Esophagus muscularis mucosa (tissue), 4 donors: ENCODE measurements at regions not wholly inside any gene's neighbourhood (a gene's known extent, or its start where the extent isn't known, plus 50 kb on each side); places are given as distances from the start of the nearest gene placed in this dataset.

Experiments used
- EP300 ChIP-seq: sonication (generic); formaldehyde crosslinking; IDR thresholded peaks from one replicate; pipeline ENCODE4 v1.6.1; 2017; ENCODE audit warnings: antibody characterized with exemption
- POLR2A ChIP-seq: fragments of 450-650 bp; IDR thresholded peaks from one replicate; pipeline ENCODE4 v1.6.1; 2017; ENCODE audit warnings: antibody characterized with exemption, moderate library complexity, mild to moderate bottlenecking, low read depth
- POLR2AphosphoS5 ChIP-seq, 2 donors: sonication (generic); formaldehyde crosslinking; IDR thresholded peaks; one replicate each; pipeline ENCODE4 v1.6.1; 2017; ENCODE audit warnings: antibody characterized with exemption in 2 of 2
- TF ChIP-seq, protein P1 (sequence below), 3 experiments: fragments of 200-600 bp in 2 of 3; fragments of 450-650 bp in 1 of 3; sonication (generic) in 2 of 3; IDR thresholded peaks; one replicate each; pipeline ENCODE4 v1.5.1; 2017 to 2019; ENCODE audit warnings: antibody characterized with exemption in 3 of 3, mild to moderate bottlenecking in 2 of 3, moderate library complexity in 1 of 3

DNA sequence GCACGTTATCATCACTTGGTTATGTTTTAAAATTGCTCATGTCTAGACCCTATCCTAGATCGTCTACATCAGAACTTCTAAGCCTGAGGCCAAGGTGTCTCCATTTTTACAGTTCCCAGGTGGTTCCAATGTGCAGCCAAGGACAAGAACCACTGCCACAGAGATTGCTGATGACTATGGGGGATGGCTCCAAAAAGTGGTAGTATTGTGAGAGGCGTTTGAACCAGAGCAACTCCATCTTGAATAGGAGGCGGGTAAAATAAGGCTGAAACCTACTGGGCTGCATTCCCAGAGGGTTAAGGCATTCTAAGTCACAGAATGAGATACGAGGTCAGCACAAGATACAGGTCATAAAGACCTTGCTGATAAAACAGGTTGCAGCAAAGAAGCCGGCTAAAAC is 195.6 kb upstream of the FOXN2 start:
- TF ChIP-seq, protein P1, sequence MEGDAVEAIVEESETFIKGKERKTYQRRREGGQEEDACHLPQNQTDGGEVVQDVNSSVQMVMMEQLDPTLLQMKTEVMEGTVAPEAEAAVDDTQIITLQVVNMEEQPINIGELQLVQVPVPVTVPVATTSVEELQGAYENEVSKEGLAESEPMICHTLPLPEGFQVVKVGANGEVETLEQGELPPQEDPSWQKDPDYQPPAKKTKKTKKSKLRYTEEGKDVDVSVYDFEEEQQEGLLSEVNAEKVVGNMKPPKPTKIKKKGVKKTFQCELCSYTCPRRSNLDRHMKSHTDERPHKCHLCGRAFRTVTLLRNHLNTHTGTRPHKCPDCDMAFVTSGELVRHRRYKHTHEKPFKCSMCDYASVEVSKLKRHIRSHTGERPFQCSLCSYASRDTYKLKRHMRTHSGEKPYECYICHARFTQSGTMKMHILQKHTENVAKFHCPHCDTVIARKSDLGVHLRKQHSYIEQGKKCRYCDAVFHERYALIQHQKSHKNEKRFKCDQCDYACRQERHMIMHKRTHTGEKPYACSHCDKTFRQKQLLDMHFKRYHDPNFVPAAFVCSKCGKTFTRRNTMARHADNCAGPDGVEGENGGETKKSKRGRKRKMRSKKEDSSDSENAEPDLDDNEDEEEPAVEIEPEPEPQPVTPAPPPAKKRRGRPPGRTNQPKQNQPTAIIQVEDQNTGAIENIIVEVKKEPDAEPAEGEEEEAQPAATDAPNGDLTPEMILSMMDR (IDR thresholded peaks at IDR 0.05) = no peak
- TF ChIP-seq POLR2AphosphoS5 (IDR thresholded peaks at IDR 0.05) (no peak), EP300 (no peak), POLR2A (no peak)
